Dedifferentiated amniotic fluid mesenchymal stem cell (primary cell): ENCODE measurements at regions not wholly inside any gene's neighbourhood (a gene's known extent, or its start where the extent isn't known, plus 50 kb on each side); places are given as distances from the start of the nearest gene placed in this dataset.

Experiments
- DNase-seq: peaks from one replicate; pipeline ENCODE4 v3.0.0-alpha.2; 2016; ENCODE audit errors: extremely low spot score

GRCh38 chr3:124576565-124577493, 153.4 kb upstream of the UMPS start:
- DNase-seq: no peak

- no peak for DNase-seq
Observed at GRCh38 chr3:124577494-124578167, 152.6 kb upstream of the UMPS start.

- no peak for DNase-seq
Observed at GRCh38 chr3:124579641-124580040, 150.6 kb upstream of the UMPS start.

- no peak for DNase-seq
Observed at GRCh38 chr3:124582196-124582595, 148.1 kb upstream of the UMPS start.

GRCh38 chr3:124582621-124583395, 147.4 kb upstream of the UMPS start:
- no peak for DNase-seq

- no peak for DNase-seq
Observed at GRCh38 chr3:124584245-124584551, 146.1 kb upstream of the UMPS start.

GRCh38 chr3:124584552-124585391, 145.5 kb upstream of the UMPS start:
- DNase-seq: no peak

GRCh38 chr3:124586126-124587052, 143.9 kb upstream of the UMPS start:
- DNase-seq: no peak

- no peak for DNase-seq
Observed at GRCh38 chr3:124587053-124587408, 143.2 kb upstream of the UMPS start.

- DNase-seq: no peak
Observed at GRCh38 chr3:124588036-124588435, 142.2 kb upstream of the UMPS start.

GRCh38 chr3:124588794-124589193, 141.5 kb upstream of the UMPS start:
- no peak for DNase-seq

GRCh38 chr3:124591699-124592098, 138.6 kb upstream of the UMPS start:
- no peak for DNase-seq

- no peak for DNase-seq
Observed at GRCh38 chr3:124592658-124593441, 137.4 kb upstream of the UMPS start.

- DNase-seq: no peak
Observed at GRCh38 chr3:124593442-124593829, 136.8 kb upstream of the UMPS start.

GRCh38 chr3:124594581-124594980, 135.7 kb upstream of the UMPS start:
- no peak for DNase-seq

- DNase-seq: no peak
Observed at GRCh38 chr3:124597273-124597672, 133.0 kb upstream of the UMPS start.

GRCh38 chr3:124597979-124598378, 132.3 kb upstream of the UMPS start:
- no peak for DNase-seq

- no peak for DNase-seq
Observed at GRCh38 chr3:124599147-124599765, 131.0 kb upstream of the UMPS start.
